OCI-M1 (cell line): ENCODE measurements at regions not wholly inside any gene's neighbourhood (a gene's known extent, or its start where the extent isn't known, plus 50 kb on each side); places are given as distances from the start of the nearest gene placed in this dataset.

ENCODE experiments used
- DNase-seq: peaks from one replicate; lab custom pipeline; 2025; lab: John Stamatoyannopoulos, UW

DNA sequence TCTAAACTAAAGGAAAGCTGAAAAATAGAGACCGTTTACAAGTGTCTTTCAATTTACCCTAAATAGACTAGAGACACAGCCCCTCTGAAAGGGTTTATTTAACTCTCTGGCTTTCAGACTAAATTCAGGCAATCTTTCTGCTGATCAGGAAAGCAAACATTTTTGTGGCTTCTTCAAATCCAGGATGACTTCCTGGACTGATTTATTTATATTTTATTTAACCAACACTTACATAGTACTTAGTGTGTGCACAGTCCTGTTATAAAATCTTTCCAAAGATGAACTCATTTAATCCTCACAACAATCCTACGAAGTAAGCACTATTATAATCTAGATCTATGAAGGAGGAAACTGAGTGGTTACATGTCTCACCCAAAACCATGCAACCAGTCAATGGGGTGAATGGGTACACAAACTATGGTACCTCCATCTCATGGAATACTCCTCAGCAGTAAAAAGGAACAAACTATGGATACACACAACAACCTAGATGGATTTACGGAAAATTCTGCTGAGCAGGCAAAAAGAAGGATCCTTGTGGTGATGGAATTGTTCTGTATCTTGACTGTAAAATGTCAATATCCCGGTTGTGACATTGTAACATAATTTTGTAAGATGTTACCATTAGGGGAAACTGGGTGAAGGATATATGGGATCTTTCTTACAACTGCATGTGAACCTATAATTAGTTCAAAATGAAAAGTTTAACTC lies 64.1 kb upstream of the MAMLD1 start:
- DNase-seq: no peak

DNA sequence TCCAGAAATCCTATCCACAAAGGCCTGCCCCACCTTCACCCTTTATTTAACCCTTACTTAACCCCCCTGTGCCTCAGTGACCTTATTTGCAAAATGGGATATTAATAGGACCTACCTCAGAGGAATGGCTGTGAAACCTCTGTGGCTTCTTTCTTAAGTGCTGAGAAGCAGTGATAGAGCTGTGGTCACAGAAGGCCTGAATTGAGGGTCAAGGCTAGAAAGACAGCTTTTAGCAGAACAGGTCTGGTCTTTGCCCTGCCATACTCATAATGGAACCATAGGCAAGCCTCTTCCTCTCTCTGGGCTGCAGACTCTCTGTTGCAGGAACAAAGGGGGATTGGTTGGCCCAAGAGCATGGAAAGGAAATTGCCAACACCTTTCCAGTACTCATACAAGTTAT lies 63.5 kb upstream of the MAMLD1 start:
- DNase-seq: no peak

DNA sequence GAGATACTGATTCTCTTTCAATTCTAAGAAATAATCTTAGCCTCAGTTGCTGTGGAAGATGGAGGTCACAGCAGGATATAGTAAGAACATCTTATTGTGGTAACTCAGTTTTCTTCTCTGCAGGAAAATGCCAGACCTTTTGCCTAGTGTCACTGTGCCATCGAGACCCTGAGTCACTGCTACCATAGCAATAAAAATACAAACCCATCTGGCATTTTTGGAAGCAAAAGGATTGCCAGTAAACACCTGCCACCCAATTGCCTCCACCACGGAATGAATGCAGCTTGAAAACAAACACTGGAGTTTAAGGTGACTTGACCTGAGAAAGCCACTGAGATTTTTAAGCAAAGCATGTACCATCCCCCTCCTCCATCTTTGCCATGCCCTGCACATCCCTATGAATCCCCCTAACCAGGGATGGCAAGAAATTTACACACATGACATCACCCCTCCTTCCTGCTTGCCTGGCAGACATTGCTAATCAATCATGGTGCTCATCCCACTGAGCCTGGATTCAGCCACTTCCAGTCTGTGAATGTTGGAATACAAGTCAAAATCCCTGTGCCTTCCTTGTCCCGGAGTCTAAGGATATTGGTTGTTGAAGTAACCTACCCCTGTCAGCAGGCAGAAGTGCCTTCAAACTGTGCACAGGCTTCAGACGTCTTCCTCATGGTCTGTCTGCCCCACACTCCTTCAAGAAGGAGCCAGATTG lies 59.6 kb upstream of the MAMLD1 start:
- no peak for DNase-seq

DNA sequence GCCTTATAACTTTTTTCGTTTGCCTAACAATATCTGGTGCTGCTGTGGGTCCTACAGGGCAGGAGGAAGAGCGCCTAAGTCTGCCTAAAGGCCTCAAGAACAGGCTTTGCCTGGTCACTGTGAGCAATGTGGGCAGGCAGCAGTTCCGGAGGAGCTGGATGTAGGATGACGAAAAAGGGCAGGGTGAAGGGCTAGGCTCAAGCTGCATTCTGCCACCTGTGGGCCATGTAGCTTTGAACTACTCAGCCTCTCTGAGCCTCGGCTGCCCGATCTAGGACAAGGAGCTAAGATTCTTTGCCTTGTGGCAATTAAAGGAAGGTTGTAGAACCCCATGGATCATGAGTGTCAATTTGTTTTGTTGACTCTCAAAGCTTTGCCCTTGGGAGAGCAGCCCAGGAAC lies 57.1 kb upstream of the MAMLD1 start:
- DNase-seq: no peak

DNA sequence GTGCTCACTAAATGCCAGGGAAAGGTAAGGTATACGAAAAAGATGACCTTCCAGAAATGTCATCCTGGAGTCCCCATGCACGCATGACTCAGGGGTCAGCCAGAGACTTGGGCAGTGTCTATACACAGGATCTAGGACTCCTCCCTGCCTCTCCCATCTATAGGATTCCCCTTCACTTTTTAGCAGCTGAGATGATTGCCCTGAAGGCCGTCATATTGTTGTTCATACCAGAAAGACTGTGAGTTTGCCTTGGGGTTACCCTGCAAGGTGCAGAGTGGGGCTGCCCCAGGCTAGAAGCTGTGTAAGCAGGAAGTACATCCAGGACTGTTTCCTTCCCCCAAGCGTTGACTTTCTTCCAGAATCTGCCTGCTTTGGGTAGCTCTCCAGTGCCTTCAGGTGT lies 55.1 kb upstream of the MAMLD1 start:
- DNase-seq: no peak

DNA sequence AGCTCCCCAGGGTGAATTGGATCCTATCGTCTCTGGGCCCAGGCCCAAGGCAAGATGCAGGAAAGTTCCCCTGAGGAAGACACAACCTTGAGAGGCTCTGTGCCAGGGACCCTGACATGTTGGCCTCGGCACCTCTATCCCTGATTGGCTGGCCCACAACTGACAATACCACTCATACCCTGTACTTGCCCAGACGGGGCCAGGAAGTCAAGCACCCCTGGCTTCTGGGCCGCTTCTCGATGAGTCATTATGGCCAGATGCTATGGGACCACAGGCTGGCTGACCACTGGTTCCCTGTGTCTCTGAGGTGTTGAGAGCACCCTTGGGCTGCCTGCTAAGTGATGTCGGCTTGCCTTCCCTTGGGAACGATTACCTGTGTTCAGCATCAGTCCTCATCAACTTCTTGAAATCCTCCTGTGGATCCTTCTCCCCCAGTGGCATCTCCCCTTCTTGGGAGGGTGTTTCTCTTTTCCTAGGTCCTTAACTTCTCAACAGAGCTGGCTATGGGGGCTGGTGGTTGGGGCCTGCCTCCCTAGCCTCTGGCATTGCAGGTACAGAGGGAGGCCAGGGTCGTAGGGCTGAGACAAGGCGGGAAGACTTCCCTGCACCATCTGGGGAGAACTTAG lies 54.5 kb upstream of the MAMLD1 start:
- no peak for DNase-seq

DNA sequence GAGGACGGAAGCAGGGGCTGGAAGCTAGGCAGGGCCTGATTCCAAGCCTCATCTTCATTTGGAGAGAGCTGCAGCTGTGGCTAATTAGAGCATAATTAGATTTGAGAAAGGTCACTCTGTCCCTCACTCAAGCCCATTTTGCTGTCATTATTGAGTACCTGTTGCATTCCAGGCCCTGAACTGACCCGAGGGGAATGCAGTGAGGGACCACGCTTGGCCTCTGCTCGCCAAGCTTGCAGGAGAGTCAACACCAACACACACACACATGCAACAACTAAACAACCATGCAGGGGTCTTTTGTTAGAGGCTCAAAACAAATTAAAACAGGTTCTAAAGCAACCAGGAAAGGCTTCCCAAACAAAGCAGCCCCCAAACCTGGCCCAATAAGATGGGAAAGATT lies 52.7 kb upstream of the MAMLD1 start:
- no peak for DNase-seq

DNA sequence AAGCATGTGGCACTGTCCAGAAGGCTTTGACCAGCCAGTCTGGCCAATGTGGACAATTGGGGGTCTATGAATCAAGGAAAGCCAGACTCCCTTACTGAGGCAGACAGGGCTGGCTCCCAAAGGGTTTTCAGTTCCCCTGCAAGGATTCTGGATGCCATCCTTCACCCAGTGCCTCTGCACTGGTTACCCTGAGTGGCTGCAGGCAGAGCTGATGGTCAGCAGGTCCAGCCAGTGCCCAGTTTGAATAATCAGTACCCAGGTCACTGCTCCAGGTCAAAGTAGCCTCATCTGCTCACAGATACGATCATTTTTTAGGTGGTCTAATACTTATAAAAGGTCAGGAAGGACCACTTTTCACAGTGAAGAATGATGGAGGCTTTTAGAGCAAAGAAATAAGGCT lies 52.2 kb upstream of the MAMLD1 start:
- DNase-seq: no peak

DNA sequence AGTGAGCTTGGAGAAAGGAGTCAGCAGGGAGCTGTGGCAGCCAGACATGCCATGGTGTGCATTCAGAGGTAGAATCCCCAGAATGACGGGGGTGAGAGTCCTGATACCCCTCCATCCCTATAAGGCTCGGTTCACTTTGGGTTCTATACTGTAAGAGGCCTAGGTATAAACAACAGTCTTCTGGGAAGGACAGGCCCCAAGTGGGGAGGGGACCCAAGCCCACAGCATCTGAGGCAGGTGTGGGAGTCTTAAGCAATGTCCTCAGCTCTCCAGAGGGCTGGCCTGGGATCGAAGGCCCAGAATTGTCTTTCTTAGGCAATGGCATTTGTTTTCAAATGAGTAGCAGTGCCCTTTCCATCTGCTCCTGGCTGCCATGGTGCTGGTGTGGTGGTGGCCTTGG lies 50.2 kb upstream of the MAMLD1 start:
- no peak for DNase-seq
